ENCODE measurements at regions not wholly inside any gene's neighbourhood (a gene's known extent, or its start where the extent isn't known, plus 50 kb on each side); places are given as distances from the start of the nearest gene placed in this dataset.

GRCh38 chr6:98747960-98748359 is 86.4 kb upstream of the POU3F2 start:
- DNase-seq (ENCODE audit: low spot score): no peak

- no peak for DNase-seq (ENCODE audit: low spot score)
Observed at GRCh38 chr6:98759459-98759858, 74.9 kb upstream of the POU3F2 start.

GRCh38 chr6:98764373-98764911 is 69.9 kb upstream of the POU3F2 start:
- no peak for DNase-seq (ENCODE audit: low spot score)

GRCh38 chr6:98769546-98769945 is 64.8 kb upstream of the POU3F2 start:
- DNase-seq (ENCODE audit: low spot score): no peak

- no peak for DNase-seq (ENCODE audit: low spot score)
Observed at GRCh38 chr6:98775205-98775604, 59.2 kb upstream of the POU3F2 start.

GRCh38 chr6:98777762-98778161 is 56.6 kb upstream of the POU3F2 start:
- no peak for DNase-seq (ENCODE audit: low spot score)

- no peak for DNase-seq (ENCODE audit: low spot score)
Observed at GRCh38 chr6:98779618-98780017, 54.8 kb upstream of the POU3F2 start.

GRCh38 chr6:98782772-98783171 is 51.6 kb upstream of the POU3F2 start:
- no peak for DNase-seq (ENCODE audit: low spot score)

GRCh38 chr6:98783578-98783977 is 50.8 kb upstream of the POU3F2 start:
- DNase-seq (ENCODE audit: low spot score): no peak
